ENCODE measurements at regions not wholly inside any gene's neighbourhood (a gene's known extent, or its start where the extent isn't known, plus 50 kb on each side); places are given as distances from the start of the nearest gene placed in this dataset.

- intact Hi-C loops (cut with DNase I, micrococcal nuclease): no loop called here
- no peak overlapping the region for H3K4me3 Mint-ChIP-seq
- H3K4me3 ChIP-seq (ENCODE audit: low read length): no peak overlapping the region
- no peak for DNase-seq
- H3K27ac Mint-ChIP-seq: no peak overlapping the region
- H3K36me3 ChIP-seq (ENCODE audit: insufficient read depth, low read length): no peaks in the 10 kb centered on the region
- TF ChIP-seq CTCF (IDR thresholded peaks at IDR 0.05): no peak
- H3K4me1 ChIP-seq (ENCODE audit: insufficient read depth, low read length): no peaks in the 10 kb centered on the region
- no peaks in the 10 kb centered on the region for H3K27me3 Mint-ChIP-seq
- H3K9me3 Mint-ChIP-seq: peaks cover 5% of the 10 kb centered on the region
- H3K36me3 Mint-ChIP-seq (ENCODE audit: low read depth): no peaks in the 10 kb centered on the region
- no peaks in the 10 kb centered on the region for H3K27me3 ChIP-seq (ENCODE audit: control insufficient read depth in 1 of 2, insufficient read depth in 2 of 2, low read length in 2 of 2)
- H3K9me3 ChIP-seq (ENCODE audit: control insufficient read depth in 1 of 2, insufficient read depth in 1 of 2, low read length in 2 of 2): peaks cover 0 to 21% of the 10 kb centered on the region in 2 experiments
- POLR2A ChIA-PET: no interaction called here
- no peak overlapping the region for H3K27ac ChIP-seq (ENCODE audit: low read depth in 1 of 2, low read length in 2 of 2)
- CTCF ChIA-PET: interaction anchor here (0.6 kb wide), 2 partner anchors 29 to 229 kb away, joined by 3 to 4 read pairs; no protein-coding TSS in a partner anchor
- ATAC-seq (ENCODE audit: poor library complexity): no peak
- no peaks in the 10 kb centered on the region for H3K4me1 Mint-ChIP-seq (ENCODE audit: low read depth)
Measured at GRCh38 chrX:57985951-57986350, 75.7 kb upstream of the ZXDA start.

- H3K9me3 ChIP-seq (ENCODE audit: control insufficient read depth in 1 of 2, insufficient read depth in 1 of 2, low read length in 2 of 2): peaks cover 0 to 16% of the 10 kb centered on the region in 2 experiments
- no peaks in the 10 kb centered on the region for H3K4me1 ChIP-seq (ENCODE audit: insufficient read depth, low read length)
- CTCF ChIA-PET: no interaction called here
- POLR2A ChIA-PET: no interaction called here
- ATAC-seq (ENCODE audit: poor library complexity): no peak
- intact Hi-C loops (cut with DNase I, micrococcal nuclease): no loop called here
- no peak overlapping the region for H3K27ac ChIP-seq (ENCODE audit: low read depth in 1 of 2, low read length in 2 of 2)
- Mint-ChIP-seq H3K27ac (no peak overlapping the region), H3K4me3 (no peak overlapping the region), H3K27me3 (no peaks in the 10 kb centered on the region), H3K4me1 (ENCODE audit: low read depth) (no peaks in the 10 kb centered on the region), H3K9me3 (peaks cover 5% of the 10 kb centered on the region), H3K36me3 (ENCODE audit: low read depth) (no peaks in the 10 kb centered on the region)
- TF ChIP-seq CTCF (IDR thresholded peaks at IDR 0.05): no peak
- no peak overlapping the region for H3K4me3 ChIP-seq (ENCODE audit: low read length)
- DNase-seq: no peak
- H3K27me3 ChIP-seq (ENCODE audit: control insufficient read depth in 1 of 2, insufficient read depth in 2 of 2, low read length in 2 of 2): no peaks in the 10 kb centered on the region
- no peaks in the 10 kb centered on the region for H3K36me3 ChIP-seq (ENCODE audit: insufficient read depth, low read length)
Measured at GRCh38 chrX:57984620-57985019, 74.4 kb upstream of the ZXDA start.

GRCh38 chrX:57977992-57978391 lies 67.7 kb upstream of the ZXDA start:
- Histone ChIP-seq H3K27ac (ENCODE audit: low read depth in 1 of 2, low read length in 2 of 2) (no peak overlapping the region), H3K27me3 (ENCODE audit: control insufficient read depth in 1 of 2, insufficient read depth in 2 of 2, low read length in 2 of 2) (no peaks in the 10 kb centered on the region), H3K36me3 (ENCODE audit: insufficient read depth, low read length) (no peaks in the 10 kb centered on the region), H3K9me3 (ENCODE audit: control insufficient read depth in 1 of 2, insufficient read depth in 1 of 2, low read length in 2 of 2) (no peaks in the 10 kb centered on the region), H3K4me1 (ENCODE audit: insufficient read depth, low read length) (no peaks in the 10 kb centered on the region), H3K4me3 (ENCODE audit: low read length) (no peak overlapping the region)
- Mint-ChIP-seq H3K4me1 (ENCODE audit: low read depth) (no peaks in the 10 kb centered on the region), H3K27ac (no peak overlapping the region), H3K27me3 (no peaks in the 10 kb centered on the region), H3K9me3 (no peaks in the 10 kb centered on the region), H3K4me3 (no peak overlapping the region), H3K36me3 (ENCODE audit: low read depth) (no peaks in the 10 kb centered on the region)
- ATAC-seq (ENCODE audit: poor library complexity) (no peak), DNase-seq (no peak)
- no peak for TF ChIP-seq CTCF (IDR thresholded peaks at IDR 0.05)
- POLR2A ChIA-PET: no interaction called here
- CTCF ChIA-PET: no interaction called here
- intact Hi-C loops (cut with DNase I, micrococcal nuclease): no loop called here

All from CD4-positive, alpha-beta T cell (primary cell).